Loucy (cell line): ENCODE measurements at regions not wholly inside any gene's neighbourhood (a gene's known extent, or its start where the extent isn't known, plus 50 kb on each side); places are given as distances from the start of the nearest gene placed in this dataset.
"Not testable (repeated sequence)": the region's sequence is repeated elsewhere in the genome, so short reads cannot be mapped to it uniquely, and the experiment has no call there.

Experiments used
- H2AFZ ChIP-seq: fragments of 200-600 bp; sonication (generic); 2 replicates; pipeline ENCODE4 v1.6.0; 2016; ENCODE audit warnings: antibody characterized with exemption, mild to moderate bottlenecking, low read length, moderate library complexity
- H3F3A ChIP-seq: fragments of 200-600 bp; 2 replicates; pipeline ENCODE4 v1.6.0; 2016; ENCODE audit warnings: antibody characterized with exemption, low read depth, mild to moderate bottlenecking
- H3K27me3 ChIP-seq: fragments of 200-600 bp; sonication (generic); 2 replicates; pipeline ENCODE4 v1.6.1; 2014; ENCODE audit warnings: low read length, mild to moderate bottlenecking; ENCODE audit not compliant: insufficient read depth, poor library complexity, severe bottlenecking
- H3K36me3 ChIP-seq: fragments of 200-600 bp; sonication (generic); 2 replicates; pipeline ENCODE4 v1.6.1; 2016; ENCODE audit warnings: low read length; ENCODE audit not compliant: insufficient read depth
- H3K4me1 ChIP-seq: fragments of 200-600 bp; sonication (generic); 2 replicates; pipeline ENCODE4 v1.5.1; 2014; ENCODE audit warnings: low read length, mild to moderate bottlenecking; ENCODE audit not compliant: insufficient read depth, poor library complexity, severe bottlenecking
- H3K4me2 ChIP-seq: fragments of 200-600 bp; sonication (generic); 2 replicates; pipeline ENCODE4 v1.6.0; 2014; ENCODE audit warnings: antibody characterized with exemption, low read length, low read depth, mild to moderate bottlenecking; ENCODE audit not compliant: poor library complexity, severe bottlenecking
- H3K4me3 ChIP-seq: fragments of 200-600 bp; sonication (generic); 2 replicates; pipeline ENCODE4 v1.5.1; 2014; ENCODE audit warnings: low read length, mild to moderate bottlenecking, mixed read lengths; ENCODE audit not compliant: poor library complexity, severe bottlenecking
- H3K79me2 ChIP-seq: fragments of 200-600 bp; sonication (generic); 2 replicates; pipeline ENCODE4 v1.6.1; 2014; ENCODE audit warnings: low read length; ENCODE audit not compliant: insufficient read depth
- H3K9ac ChIP-seq: fragments of 200-600 bp; sonication (generic); 2 replicates; pipeline ENCODE4 v1.6.0; 2014; ENCODE audit warnings: mild to moderate bottlenecking, low read depth, low read length, moderate library complexity; ENCODE audit not compliant: poor library complexity, severe bottlenecking
- H3K9me2 ChIP-seq: fragments of 200-600 bp; sonication (generic); replicated peaks from 2 replicates; pipeline ENCODE4 v1.6.1; 2016; ENCODE audit warnings: low read depth, low read length, mixed read lengths
- H3K9me3 ChIP-seq: fragments of 200-600 bp; sonication (generic); 2 replicates; pipeline ENCODE4 v1.6.1; 2014; ENCODE audit warnings: mild to moderate bottlenecking, antibody characterized with exemption, low read length, low read depth; ENCODE audit not compliant: insufficient read depth
- H4K20me1 ChIP-seq: fragments of 200-600 bp; sonication (generic); 2 replicates; pipeline ENCODE4 v1.6.0; 2014; ENCODE audit warnings: antibody characterized with exemption, low read length, mild to moderate bottlenecking; ENCODE audit not compliant: insufficient read depth, poor library complexity, severe bottlenecking
- CTCF ChIP-seq: fragments of 200-600 bp; sonication (generic); conservative IDR thresholded peaks from 2 replicates; pipeline ENCODE4 v1.5.1; 2014; ENCODE audit warnings: mild to moderate bottlenecking, antibody characterized with exemption, low read length
- EZH2phosphoT487 ChIP-seq: fragments of 200-600 bp; IDR thresholded peaks from 2 replicates; pipeline ENCODE4 v1.6.1; 2018; ENCODE audit warnings: antibody characterized with exemption, mild to moderate bottlenecking, moderate library complexity, borderline replicate concordance

DNA sequence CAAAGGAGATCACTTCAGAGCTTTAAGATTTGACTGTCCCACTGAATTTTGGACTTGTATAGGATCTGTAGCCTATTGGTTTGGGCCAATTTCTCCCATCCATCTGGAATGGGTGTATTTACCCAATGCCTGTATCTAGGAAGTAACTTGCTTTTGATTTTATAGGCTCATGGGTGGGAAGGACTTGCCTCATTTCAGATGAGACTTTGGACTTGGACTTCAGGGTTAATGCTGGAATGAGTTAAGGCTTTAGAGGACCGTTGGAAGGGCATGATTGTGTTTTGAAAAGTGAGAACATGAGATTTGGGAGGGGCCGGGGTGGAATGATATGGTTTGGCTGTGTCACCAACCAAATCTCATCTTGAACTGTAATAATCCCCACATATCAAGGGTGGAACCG lies 73.8 kb downstream of the ZNF518B start:
- H3K79me2 ChIP-seq = no peaks in the 10 kb centered on the region
- no peak overlapping the region for H3K4me3 ChIP-seq
- no peak overlapping the region for H3K4me2 ChIP-seq
- no peaks in the 10 kb centered on the region for H4K20me1 ChIP-seq
- no peak for TF ChIP-seq CTCF
- no peak for TF ChIP-seq EZH2phosphoT487
- H3K4me1 ChIP-seq = no peaks in the 10 kb centered on the region
- no peak overlapping the region for H3K9ac ChIP-seq
- H3K36me3 ChIP-seq = no peaks in the 10 kb centered on the region
- no peaks in the 10 kb centered on the region for H3K9me2 ChIP-seq
- H2AFZ ChIP-seq = no peak overlapping the region
- H3K9me3 ChIP-seq = no peaks in the 10 kb centered on the region
- H3K27me3 ChIP-seq = no peaks in the 10 kb centered on the region
- no peaks in the 10 kb centered on the region for H3F3A ChIP-seq

GRCh38 chr4:10382171-10382570 lies 75.1 kb downstream of the ZNF518B start:
- not testable (repeated sequence) for H3K9me2 ChIP-seq, H2AFZ ChIP-seq, H3K27me3 ChIP-seq, H4K20me1 ChIP-seq, H3K9ac ChIP-seq, H3K9me3 ChIP-seq, H3K79me2 ChIP-seq, H3K36me3 ChIP-seq, H3K4me1 ChIP-seq, H3K4me2 ChIP-seq, H3F3A ChIP-seq, H3K4me3 ChIP-seq

DNA sequence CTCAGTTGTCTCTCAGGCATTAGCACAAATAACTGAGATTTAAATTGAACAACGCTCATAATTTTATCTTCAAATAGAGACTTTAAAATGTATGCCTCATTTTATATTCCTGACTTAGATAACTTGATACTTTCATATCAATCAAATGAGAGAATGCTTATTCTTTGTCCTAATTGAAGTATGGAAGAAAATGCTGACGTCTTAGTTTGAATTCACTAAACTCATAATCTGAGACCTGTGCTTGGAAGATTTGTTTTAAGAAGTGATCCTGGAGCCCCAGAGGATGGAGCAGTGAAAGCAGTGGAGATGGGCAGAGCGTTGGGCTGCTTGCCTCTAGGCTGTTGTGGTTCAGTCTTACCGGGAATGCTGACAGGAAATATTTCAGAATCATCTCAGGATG lies 76.1 kb downstream of the ZNF518B start:
- Histone ChIP-seq H3K79me2 (no peaks in the 10 kb centered on the region), H4K20me1 (no peaks in the 10 kb centered on the region), H3K27me3 (no peaks in the 10 kb centered on the region), H3K9ac (no peak overlapping the region), H3K9me2 (no peaks in the 10 kb centered on the region), H3K9me3 (no peaks in the 10 kb centered on the region), H3K4me1 (no peaks in the 10 kb centered on the region), H3K36me3 (no peaks in the 10 kb centered on the region), H3K4me2 (no peak overlapping the region), H2AFZ (no peak overlapping the region), H3K4me3 (no peak overlapping the region), H3F3A (no peaks in the 10 kb centered on the region)
- no peak for TF ChIP-seq CTCF
- TF ChIP-seq EZH2phosphoT487 = no peak

DNA sequence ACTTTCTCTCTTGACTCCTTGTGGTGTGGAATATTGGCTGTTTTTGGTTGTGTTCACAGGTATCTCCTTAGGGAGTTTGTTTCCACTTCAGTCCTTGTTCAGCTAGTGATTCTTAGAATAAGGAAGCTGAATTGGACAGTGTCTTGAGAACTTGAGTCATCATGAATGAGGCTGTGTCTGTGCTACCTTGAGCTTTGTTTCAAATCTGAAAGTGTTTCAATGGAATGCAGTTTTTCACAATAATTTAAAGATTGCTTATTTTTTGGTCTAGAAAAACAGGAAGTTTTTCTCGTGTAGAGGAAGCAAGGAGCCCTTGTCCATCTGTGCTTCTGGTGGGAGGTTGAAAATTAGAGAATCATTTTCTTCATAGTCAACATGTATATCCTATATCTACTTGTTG lies 76.5 kb downstream of the ZNF518B start:
- no peaks in the 10 kb centered on the region for H3F3A ChIP-seq
- H3K9me2 ChIP-seq = no peaks in the 10 kb centered on the region
- H3K4me1 ChIP-seq = no peaks in the 10 kb centered on the region
- no peak overlapping the region for H3K4me2 ChIP-seq
- no peaks in the 10 kb centered on the region for H4K20me1 ChIP-seq
- TF ChIP-seq EZH2phosphoT487 = no peak
- no peak for TF ChIP-seq CTCF
- no peak overlapping the region for H3K9ac ChIP-seq
- no peak overlapping the region for H3K4me3 ChIP-seq
- H3K36me3 ChIP-seq = no peaks in the 10 kb centered on the region
- H3K27me3 ChIP-seq = no peaks in the 10 kb centered on the region
- H3K79me2 ChIP-seq = no peaks in the 10 kb centered on the region
- H2AFZ ChIP-seq = no peak overlapping the region
- no peaks in the 10 kb centered on the region for H3K9me3 ChIP-seq
